ENCODE measurements at regions not wholly inside any gene's neighbourhood (a gene's known extent, or its start where the extent isn't known, plus 50 kb on each side); places are given as distances from the start of the nearest gene placed in this dataset.

GRCh38 chr5:106415541-106415940, 1255.2 kb downstream of the EFNA5 start:
- dilution Hi-C loops (cut with MboI; ENCODE audit: extremely low pct_ligation_motif_present, low sequenced_read_pairs) (no loop called here), intact Hi-C loops (cut with micrococcal nuclease) (no loop called here)
- DNase-seq (ENCODE audit: low read depth, low spot score) (no peak), FAIRE-seq (no peak)
- Histone ChIP-seq H3K4me3 (replicated peaks in 1 of 3; ENCODE audit: insufficient read depth in 1 of 3, low read depth in 1 of 3, low read length in 3 of 3) (no peak overlapping the region), H3K36me3 (ENCODE audit: control insufficient read depth in 2 of 2, extremely low read depth in 1 of 2, insufficient read depth in 2 of 2, low read length in 2 of 2) (no peaks in the 10 kb centered on the region), H3K27ac (ENCODE audit: insufficient read depth, low read depth, low read length) (no peak overlapping the region), H3K9ac (replicated peaks; ENCODE audit: extremely low read depth, insufficient read depth, low read length) (no peak overlapping the region), H3K4me1 (ENCODE audit: control insufficient read depth, extremely low read depth, insufficient read depth, low read length) (no peaks in the 10 kb centered on the region), H3K79me2 (ENCODE audit: control insufficient read depth, insufficient read depth, low read length) (no peaks in the 10 kb centered on the region), H2AFZ (ENCODE audit: low read depth, low read length) (no peak overlapping the region), H3K27me3 (ENCODE audit: control insufficient read depth in 2 of 2, insufficient read depth in 2 of 2, low read length in 2 of 2) (no peaks in the 10 kb centered on the region), H3K4me2 (ENCODE audit: insufficient read depth, low read length) (no peak overlapping the region), H3K9me3 (replicated peaks; ENCODE audit: control insufficient read depth, insufficient read depth, low read length) (no peaks in the 10 kb centered on the region), H3K9me1 (replicated peaks; ENCODE audit: control insufficient read depth, extremely low read depth, insufficient read depth, low read length) (no peaks in the 10 kb centered on the region), H4K20me1 (replicated peaks; ENCODE audit: control insufficient read depth, extremely low read depth, insufficient read depth, low read length) (no peaks in the 10 kb centered on the region)
- TF ChIP-seq FOS (IDR thresholded peaks at IDR 0.05; ENCODE audit: borderline replicate concordance, insufficient read depth, low read length) (no peak), POLR2A (IDR thresholded peaks at IDR 0.05; ENCODE audit: low read depth, low read length) (no peak), JUN (IDR thresholded peaks at IDR 0.05; ENCODE audit: borderline replicate concordance, insufficient read depth, insufficient read length, low read depth) (no peak), GATA2 (IDR thresholded peaks at IDR 0.05; ENCODE audit: insufficient read depth, insufficient read length, low read depth, low read length) (no peak), MYC (IDR thresholded peaks at IDR 0.05; ENCODE audit: low read depth, low read length) (no peak), MAX (IDR thresholded peaks at IDR 0.05; ENCODE audit: insufficient read depth, insufficient read length) (no peak), POLR2AphosphoS5 (IDR thresholded peaks at IDR 0.05; ENCODE audit: insufficient read depth, low read depth, low read length) (no peak), EZH2 (IDR thresholded peaks at IDR 0.05; ENCODE audit: borderline replicate concordance, low read depth, low read length, severe bottlenecking) (no peak), CTCF (IDR thresholded peaks at IDR 0.05; ENCODE audit: extremely low read depth in 1 of 2, insufficient read depth in 1 of 2, low read depth in 1 of 2, low read length in 2 of 2) (no peak)
- POLR2A ChIA-PET, result no interaction called here
- CTCF ChIA-PET, result interaction anchor here (1.2 kb wide), 1 partner anchor 37 kb away, joined by 3 read pairs; no protein-coding TSS in a partner anchor
- BruUV-seq (replicated peaks), result no TSS peak

Measured in endothelial cell of umbilical vein (primary cell).